Inflammatory macrophage (primary cell): ENCODE measurements at regions not wholly inside any gene's neighbourhood (a gene's known extent, or its start where the extent isn't known, plus 50 kb on each side); places are given as distances from the start of the nearest gene placed in this dataset.
A peak's percentile ranks its signal among the peaks of the same experiment; 100 is the strongest.
"Not testable (repeated sequence)": the region's sequence is repeated elsewhere in the genome, so short reads cannot be mapped to it uniquely, and the experiment has no call there.

Experiments
- DNase-seq, 2 donors: peaks; one replicate each; pipeline ENCODE4 v3.0.0-alpha.2; 2020 to 2022

DNA sequence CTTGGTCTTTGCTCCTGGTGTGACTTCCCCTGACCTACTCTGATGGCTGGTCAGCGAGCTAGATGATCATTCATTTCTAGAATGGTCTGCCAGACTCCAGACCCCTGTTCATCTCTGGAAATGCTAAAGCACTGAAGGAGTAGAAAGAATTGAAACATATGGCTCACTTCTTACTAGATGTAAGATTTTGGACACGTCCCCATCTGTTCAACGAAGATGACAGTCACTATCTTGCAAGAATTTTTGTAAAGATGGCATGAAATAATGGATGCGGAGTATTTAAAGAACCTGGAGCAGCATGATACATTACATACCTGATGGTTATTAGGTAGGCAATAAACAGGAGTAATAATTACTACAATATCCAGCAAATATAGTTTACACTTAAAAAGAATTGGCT is 252.7 kb upstream of the SDK2 start:
- DNase-seq: no peak

DNA sequence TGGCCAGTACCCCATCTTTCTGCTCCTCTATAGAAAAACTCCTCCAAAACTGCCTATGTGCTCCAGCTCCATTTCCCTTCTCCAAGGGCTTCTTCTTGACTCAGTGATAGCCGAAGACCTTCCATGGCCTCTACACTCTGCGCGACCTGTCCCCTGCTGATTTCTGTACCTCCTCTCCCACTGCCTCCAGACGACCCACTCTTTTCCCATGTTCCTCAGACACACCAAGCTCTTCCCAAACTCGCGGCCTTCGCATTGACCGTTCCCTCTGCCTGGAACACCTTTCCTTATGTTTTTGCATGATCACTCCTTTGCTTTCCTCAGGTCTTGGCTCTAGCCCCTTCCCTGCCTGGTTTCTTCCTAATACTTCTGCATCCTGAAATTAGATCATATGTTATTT is 255.6 kb upstream of the SDK2 start:
- no peak for DNase-seq

DNA sequence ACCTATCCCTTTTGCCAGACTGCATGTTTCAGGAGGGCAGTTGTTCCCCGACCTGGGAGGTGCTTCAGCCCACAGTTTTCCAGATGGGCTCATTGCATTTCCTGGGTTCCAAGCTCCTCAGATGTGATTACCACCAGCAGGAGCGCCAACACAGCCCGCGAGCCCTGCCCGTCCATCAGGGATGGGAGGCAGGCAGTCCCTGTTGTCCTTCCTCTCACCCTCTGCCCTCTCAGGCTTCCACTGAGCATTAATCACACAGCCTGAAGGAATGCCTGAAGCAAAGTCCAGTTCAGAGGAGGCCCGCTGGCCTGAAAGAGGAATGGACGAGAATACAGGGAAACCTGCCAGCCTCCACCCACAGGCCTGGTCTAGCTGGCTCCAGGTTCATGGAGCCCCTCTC is 256.3 kb upstream of the SDK2 start:
- no peak for DNase-seq

DNA sequence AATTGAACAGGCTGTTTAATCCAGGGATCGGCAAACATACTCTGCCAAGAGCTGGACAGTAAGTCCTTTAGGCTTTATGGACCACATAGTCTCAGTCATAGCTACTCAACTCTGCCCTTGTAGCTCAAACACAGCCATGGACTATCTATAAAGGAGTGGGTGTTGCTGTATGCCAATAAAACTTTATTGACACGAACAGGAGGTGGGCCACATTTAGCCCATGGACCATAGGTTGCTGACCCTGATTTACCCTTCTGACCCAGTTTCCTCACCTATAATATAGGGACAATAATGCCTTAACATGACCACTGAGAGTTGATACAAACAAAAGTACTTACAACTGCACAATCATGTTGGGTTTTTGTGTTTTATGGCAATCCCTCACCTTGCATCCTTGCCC is 257.0 kb upstream of the SDK2 start:
- no peak for DNase-seq

DNA sequence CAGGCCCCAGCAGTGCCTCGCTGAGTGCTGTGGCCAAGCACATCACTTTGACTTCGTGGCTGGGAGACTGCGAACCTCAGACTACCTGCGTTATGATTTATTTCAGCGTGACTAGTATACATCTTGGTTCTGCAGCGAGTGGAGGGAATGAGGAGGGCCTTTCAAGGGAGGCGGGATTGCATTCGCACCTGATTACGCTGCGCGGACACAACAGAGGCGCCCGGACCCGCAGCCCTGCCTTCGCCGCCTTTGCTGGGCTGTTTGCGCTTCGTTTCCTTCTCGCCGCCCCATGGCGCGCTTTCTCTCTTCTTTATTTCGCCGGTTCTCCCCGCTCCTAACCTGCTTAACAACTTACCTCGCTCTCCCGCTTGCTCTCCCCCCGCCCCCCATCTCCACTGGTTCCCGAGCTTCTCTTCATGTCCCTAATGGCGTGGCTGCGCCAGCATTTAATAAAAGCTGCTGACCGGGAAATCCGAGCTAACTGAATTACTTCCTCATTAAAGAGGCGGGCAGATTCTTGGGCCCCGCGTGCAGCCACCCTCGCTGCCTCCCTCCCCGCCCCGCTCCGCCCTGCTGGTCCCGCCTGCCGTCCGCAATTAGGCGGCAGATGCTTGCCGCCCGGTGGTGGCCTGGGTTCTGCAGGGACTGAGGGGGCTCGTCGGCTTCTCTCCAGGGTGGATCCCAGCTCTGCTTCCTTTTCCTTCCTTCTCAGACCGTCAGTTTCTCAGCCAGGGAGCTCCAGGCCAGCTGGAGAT is 257.6 kb upstream of the SDK2 start:
- DNase-seq: peak; percentile 55 to 60

DNA sequence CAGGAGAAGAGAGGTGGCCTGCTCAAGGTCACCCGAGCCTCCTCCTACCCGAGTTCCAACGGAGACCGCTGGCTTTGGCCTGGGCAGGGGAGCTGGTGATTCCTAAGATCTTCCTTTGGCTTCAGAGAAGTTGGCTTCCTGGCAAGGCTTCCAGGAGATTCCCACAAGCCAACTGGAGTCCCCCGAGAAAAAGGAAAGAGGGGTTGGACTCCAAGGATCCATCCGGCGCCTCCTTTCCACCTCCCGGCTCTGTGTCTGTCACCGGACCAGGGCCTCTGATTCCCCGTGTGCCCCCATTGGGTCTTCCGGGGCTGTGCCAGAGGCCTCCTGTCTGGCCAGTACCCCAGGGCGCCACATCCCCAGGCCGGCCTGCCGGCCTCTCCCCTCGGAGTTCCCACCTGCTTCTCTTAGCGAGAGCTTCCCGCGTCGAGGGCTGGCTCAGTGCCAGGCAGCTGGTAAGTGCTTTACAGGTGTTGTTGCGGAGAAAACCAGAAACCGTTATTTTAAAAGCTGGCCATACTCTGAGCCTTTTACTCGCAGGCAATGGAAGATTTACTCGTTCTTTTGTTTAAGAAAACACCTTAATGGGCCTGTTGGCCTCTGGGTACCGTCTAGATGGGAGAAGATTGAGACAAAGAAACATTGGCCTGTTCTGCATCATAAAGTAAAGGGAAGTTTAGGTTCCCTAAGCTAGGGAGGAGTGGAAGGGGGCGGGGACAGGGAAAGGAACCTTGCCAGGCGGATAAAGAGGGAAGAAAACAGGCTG is 258.4 kb upstream of the SDK2 start:
- DNase-seq: peak; percentile 31 to 45

DNA sequence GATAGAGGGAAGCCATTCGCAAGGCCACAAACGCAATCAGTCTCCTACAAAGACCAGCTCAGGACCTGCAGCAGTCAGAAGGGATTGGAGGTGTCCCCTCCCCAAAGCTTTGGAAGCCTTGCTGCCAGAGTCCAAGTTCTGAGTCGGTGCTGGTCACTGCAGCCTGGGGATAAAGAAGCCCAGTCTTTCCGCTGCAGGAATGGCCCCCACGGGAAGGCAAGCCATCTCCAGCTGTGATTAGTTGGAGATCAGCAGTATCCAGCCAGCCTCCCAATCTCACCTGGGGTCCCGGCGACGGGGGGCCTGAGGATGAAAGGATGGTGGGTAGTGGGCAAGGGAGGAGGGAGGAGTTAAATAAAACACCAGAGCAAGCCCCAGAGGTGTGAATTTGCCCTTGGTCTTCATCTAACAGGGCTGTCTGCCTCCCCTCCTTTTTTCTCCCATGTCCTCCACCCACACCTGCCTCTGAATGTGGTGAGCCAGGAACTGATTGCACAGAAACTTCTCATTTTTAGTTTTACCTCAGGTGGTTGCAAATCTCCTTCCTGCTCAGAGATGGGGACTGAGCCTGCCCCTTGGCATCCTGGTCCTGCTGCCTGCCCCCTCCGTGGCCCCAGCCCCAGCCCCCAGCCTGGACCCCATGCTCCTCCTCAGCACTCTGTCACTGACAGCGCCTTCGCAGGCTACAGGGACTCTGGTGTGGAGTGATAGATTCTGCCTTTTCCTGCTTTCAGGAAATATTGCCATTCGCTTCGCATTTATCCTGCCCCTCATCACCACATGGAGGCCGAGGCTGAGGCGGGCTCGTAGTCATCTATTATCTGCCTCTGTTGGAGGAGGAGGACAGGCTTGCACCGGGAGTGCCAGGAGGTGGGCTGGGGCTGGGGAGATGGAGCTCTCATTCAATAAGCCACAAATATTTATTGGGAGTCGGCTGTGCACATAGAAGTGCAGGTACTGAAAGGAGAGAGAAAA is 262.9 kb upstream of the SDK2 start:
- no peak for DNase-seq

DNA sequence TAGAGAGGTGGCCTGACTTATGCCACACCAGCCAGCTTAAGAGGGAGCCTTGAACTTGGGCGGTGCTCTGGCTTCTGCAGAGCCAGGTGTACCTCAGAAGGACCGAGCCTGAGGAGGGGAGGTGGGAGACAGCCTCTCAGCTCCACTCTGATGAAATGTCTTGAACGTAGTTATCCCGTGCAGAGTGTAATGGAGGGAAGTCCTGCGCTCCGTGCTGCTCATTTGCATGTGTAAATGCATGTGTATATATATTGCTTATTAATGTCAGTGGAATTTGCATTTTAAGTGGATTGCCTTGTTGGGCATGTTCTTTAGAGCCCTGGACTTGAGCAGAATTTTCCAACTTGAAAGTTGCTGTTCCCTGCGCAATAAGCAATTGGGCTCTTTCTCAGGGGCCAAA is 264.9 kb upstream of the SDK2 start:
- no peak for DNase-seq

DNA sequence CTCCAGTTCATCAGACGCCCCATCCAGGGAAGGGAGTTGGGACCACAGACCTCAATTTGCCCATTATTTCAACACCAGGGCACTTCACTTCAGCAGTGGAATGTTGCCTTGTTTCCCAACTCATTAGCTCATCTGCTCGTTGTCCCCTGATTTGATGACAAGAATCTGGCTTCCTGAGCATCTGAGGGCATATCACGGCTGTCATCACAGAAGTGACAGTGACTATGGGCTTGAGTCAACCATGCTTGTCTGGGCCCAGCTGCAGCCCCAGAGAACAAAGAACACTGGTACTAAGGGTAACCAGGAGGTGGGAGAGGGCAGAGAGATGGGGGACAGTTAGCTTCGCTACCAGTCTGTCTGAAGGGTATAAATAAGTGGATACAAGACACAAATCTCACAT is 266.0 kb upstream of the SDK2 start:
- DNase-seq: no peak

- DNase-seq: no peak
Observed at GRCh38 chr17:73910821-73911515, 266.7 kb upstream of the SDK2 start.

DNA sequence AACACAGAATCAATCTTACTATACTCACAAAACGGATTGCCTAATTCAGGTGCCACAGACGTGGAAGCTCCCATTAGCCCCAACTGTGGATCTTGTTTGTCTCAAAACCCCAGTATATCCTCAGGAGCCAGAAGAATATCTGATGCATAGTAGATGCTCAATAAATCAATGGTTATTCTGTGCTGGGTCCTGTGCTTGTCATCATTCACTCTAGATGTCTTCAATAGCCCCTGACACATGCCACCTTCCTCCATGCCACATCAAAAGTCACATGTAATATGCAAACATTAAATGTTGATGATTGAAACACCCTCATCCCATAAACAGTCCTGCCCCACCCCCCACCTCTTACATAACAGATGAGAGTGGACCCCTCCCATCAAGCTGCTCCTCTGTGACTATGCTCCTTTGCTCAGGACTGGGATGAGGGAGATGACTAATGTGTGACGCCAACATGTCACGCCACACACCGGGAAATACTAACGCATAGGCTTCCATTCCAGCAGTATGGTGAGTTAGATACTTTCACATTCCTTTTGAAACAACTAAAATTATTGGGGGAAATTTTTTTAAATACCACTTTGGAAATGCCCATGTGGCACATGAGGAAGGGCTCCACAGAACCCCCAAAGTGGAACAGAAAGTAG is 267.6 kb upstream of the SDK2 start:
- DNase-seq: no peak

GRCh38 chr17:73912373-73912746 is 268.1 kb upstream of the SDK2 start:
- no peak for DNase-seq

- DNase-seq: no peak
Observed at GRCh38 chr17:73914536-73915274, 270.5 kb upstream of the SDK2 start.

- DNase-seq: not testable (repeated sequence)
Observed at GRCh38 chr17:73919033-73919432, 274.8 kb upstream of the SDK2 start.

- no peak for DNase-seq
Observed at GRCh38 chr17:73921306-73921705, 277.1 kb upstream of the SDK2 start.

DNA sequence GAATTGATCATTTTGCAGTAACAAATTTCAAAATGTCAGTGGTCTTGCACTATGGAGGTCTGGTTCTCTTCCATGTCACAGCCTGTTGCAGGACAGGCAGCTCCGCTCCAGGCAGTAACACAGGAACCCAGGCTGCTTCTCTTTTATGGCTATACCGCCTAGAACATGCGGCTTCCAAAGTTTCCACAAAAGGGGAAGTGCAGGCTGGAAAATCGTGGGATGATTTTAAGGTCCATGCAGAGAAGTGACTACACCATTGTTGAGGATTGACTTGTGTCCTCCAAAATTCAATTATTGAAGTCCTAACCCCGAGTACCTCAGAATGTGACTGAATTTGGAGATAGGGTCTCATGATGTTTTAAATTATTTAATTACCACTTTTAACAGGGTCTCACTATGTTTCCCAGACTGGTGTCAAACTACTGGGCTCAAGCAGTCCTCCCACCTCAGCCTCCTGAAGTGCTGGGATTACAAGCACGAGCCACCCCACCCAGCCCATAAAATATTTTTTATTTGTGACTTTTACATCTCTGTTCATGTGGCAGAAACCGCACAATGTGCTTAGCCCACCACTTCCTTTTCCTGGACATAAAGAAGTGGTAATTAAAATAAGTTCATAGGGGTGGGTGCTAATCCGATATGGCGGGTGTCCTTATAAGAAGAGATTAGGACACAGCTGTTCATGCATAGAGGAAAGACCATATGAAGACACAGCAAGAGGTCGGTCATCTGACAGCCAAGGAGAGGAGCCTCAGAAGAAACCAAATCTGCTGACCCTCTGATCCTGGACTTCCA is 279.2 kb upstream of the RPL38 start:
- peak in 1 of 2 donors; percentile 2 for DNase-seq

DNA sequence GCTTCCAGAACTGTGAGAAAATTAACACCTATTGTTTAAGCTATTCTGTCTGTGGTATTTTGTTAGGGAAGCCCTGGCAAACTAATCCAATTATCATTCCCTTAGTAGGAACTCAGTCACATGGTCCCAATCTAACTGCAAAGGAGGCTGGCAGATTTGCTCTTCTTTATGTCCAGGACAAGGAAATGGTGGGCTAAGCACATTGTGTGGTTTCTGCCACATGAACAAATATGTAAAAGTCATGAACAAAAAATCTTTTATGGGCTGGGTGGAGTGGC is 278.6 kb upstream of the RPL38 start:
- no peak for DNase-seq

GRCh38 chr17:73929860-73930430 is 273.5 kb upstream of the RPL38 start:
- DNase-seq: no peak

DNA sequence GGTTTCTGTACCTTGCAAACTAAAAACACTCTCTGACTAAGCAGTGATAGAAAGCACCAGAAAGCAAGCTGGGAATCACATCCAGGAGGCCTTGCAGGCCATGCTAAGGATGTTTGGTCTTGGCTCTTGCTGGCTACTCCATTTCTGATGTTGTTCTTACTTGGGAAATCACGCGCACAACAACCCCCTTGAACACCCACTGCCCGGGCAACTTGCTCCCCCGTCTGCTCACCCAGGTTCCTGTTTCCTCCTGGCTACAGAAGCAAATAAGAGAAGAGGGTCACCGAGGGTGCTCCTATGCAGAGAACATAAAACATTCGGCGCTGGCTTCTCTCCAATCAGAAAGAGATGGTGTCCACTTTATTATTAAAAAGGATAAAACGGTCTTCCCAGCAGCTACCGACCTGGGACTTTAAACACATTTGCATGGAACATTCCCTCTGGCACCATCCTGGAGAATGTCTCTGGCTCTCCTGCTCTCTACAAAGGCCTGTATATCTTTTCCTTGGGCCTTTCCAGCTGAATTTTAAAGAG is 271.2 kb upstream of the RPL38 start:
- DNase-seq: no peak

DNA sequence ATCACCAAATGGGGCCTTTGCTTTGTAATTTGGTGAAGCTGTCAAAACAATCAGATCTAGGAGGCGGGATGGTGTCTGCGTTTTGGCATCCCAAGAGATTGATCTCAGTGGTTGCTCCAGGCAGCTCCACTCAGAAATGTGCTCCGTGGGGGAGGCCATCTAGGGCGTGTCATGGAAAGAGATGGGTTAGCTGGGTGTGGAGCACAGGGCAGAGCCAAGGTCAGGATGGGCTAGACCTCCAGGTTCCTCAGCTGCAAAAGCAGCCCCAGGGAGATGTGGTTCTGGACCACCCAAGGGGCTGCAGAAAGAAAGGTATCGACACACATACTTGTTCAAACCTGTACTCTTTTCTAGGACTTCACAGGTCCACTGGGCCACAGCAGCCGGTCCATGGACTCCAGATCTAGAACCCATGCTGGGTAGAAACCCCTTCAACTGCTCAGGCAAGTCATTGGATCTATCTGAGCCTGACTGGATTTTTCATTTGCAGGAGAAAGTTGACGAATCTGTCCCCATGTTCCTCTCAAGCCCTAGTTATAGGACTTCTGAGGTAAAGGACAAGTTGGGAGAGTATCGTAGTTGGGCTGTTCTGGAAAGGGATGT is 270.2 kb upstream of the RPL38 start:
- DNase-seq: no peak
